ENCODE measurements at regions not wholly inside any gene's neighbourhood (a gene's known extent, or its start where the extent isn't known, plus 50 kb on each side); places are given as distances from the start of the nearest gene placed in this dataset.

DNA sequence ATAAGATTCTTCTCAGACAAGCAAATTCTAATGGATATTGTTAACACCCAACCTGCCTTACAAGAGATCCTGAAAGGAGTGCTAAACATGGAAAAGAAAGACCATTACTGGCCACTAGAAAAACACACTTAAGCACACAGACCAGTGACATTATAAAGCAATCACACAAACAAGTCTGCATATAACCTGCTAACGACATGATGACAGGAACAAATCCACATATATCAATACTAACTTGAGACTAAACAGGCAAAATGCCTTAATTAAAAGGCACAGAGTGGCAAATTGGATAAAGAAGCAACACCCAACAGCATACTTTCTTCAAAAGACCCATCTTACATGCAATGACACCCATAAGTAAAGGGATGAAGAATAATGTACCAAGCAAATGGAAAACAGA is 100.5 kb upstream of the PCDH18 start:
- no peaks in the 10 kb centered on the region for H3K4me1 ChIP-seq
- H3K27ac ChIP-seq: no peak overlapping the region
- H3K9me3 ChIP-seq: no peaks in the 10 kb centered on the region
- TF ChIP-seq POLR2A (IDR thresholded peaks at IDR 0.05): no peak
- TF ChIP-seq, protein P1, sequence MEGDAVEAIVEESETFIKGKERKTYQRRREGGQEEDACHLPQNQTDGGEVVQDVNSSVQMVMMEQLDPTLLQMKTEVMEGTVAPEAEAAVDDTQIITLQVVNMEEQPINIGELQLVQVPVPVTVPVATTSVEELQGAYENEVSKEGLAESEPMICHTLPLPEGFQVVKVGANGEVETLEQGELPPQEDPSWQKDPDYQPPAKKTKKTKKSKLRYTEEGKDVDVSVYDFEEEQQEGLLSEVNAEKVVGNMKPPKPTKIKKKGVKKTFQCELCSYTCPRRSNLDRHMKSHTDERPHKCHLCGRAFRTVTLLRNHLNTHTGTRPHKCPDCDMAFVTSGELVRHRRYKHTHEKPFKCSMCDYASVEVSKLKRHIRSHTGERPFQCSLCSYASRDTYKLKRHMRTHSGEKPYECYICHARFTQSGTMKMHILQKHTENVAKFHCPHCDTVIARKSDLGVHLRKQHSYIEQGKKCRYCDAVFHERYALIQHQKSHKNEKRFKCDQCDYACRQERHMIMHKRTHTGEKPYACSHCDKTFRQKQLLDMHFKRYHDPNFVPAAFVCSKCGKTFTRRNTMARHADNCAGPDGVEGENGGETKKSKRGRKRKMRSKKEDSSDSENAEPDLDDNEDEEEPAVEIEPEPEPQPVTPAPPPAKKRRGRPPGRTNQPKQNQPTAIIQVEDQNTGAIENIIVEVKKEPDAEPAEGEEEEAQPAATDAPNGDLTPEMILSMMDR (IDR thresholded peaks at IDR 0.05): no peak
- H3K27me3 ChIP-seq: no peaks in the 10 kb centered on the region
- H3K36me3 ChIP-seq: no peaks in the 10 kb centered on the region
- DNase-seq: no peak
- no peak overlapping the region for H3K4me3 ChIP-seq

DNA sequence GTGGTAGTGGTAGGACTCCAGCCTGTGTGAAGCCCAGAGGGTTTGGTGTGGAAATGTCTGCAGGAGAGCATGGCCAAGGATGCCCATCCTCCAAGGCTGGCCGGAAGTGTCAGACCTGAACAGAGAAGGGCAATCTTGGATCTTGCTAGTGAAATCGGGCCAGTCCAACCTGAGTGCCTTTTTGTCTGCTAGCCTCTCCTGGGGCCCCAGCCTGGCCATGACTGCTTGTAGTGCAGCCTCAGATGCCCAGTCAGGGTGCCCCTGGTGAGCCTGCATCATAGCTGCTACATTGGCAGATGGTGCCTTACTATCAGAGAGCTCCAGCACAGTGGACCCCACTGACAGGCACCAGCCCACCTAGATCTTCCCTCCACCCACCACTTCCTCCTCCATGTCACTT is 99.3 kb upstream of the PCDH18 start:
- no peak for DNase-seq

DNA sequence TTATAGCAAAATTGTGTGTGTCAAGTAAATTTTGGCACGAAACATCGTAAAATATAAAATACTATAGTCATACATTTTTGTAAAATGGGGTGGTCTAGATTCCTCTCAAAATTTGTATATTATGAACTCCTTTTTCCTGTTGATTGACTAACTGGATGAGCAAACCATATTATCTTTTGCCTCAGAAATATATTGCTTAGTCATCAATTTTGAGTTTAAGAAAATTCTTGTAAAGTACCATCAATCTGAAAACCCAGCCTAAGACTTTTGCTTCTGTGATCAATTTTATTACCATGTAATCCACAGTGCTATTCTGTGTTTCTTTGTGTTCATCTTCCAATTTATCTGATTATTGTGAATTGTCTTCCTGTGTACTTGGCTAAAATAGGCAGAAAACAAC is 98.0 kb upstream of the PCDH18 start:
- H3K4me3 ChIP-seq: no peak overlapping the region
- DNase-seq: no peak
- H3K27me3 ChIP-seq: no peaks in the 10 kb centered on the region
- no peaks in the 10 kb centered on the region for H3K4me1 ChIP-seq
- no peaks in the 10 kb centered on the region for H3K36me3 ChIP-seq
- no peaks in the 10 kb centered on the region for H3K9me3 ChIP-seq
- H3K27ac ChIP-seq: no peak overlapping the region
- TF ChIP-seq, protein P1 (IDR thresholded peaks at IDR 0.05): no peak
- TF ChIP-seq POLR2A (IDR thresholded peaks at IDR 0.05): no peak

More for the DNA sequence above, 99.3 kb upstream of the PCDH18 start:
- Histone ChIP-seq H3K36me3 (no peaks in the 10 kb centered on the region), H3K27ac (no peak overlapping the region), H3K9me3 (no peaks in the 10 kb centered on the region), H3K4me1 (no peaks in the 10 kb centered on the region), H3K4me3 (no peak overlapping the region), H3K27me3 (no peaks in the 10 kb centered on the region)
- TF ChIP-seq POLR2A (IDR thresholded peaks at IDR 0.05): no peak
- TF ChIP-seq, protein P1 (IDR thresholded peaks at IDR 0.05): no peak

DNA sequence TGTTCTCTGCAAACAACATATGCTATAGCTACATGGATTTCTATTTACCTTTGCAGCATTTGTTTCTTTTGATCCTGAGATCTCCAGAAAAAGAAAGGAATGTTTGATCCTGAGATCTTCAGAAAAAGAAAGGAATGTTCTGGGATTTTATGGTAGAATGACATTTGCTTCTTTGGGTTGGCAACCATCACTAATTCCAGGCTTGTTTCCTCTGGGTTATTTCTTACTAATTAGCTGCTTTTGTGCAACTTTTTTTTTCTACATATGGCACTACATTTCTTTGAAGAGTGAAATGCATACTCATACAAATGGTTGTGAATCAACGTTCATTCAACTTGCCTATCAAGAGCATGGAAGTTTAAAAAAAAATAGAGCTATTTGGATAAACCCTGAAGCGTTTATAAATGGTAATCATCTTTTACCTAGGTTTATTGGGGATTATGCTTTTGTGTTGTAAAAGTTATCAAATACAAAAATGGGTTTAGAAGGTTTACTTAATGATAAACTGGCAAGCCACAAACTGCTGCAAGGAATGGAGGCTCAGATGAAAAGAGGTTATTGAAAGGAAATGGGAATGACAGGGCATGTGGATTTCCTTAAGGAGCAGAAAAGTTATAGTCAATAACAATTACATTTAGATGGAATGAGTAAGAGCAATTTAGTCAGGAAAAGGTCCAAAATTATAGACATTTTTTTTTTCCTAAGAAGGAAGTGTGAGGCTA is 95.6 kb upstream of the PCDH18 start:
- Histone ChIP-seq H3K27ac (no peak overlapping the region), H3K36me3 (no peaks in the 10 kb centered on the region), H3K4me1 (no peaks in the 10 kb centered on the region), H3K27me3 (no peaks in the 10 kb centered on the region), H3K4me3 (no peak overlapping the region), H3K9me3 (no peaks in the 10 kb centered on the region)
- TF ChIP-seq, protein P1 (IDR thresholded peaks at IDR 0.05): no peak
- TF ChIP-seq POLR2A (IDR thresholded peaks at IDR 0.05): no peak
- no peak for DNase-seq

DNA sequence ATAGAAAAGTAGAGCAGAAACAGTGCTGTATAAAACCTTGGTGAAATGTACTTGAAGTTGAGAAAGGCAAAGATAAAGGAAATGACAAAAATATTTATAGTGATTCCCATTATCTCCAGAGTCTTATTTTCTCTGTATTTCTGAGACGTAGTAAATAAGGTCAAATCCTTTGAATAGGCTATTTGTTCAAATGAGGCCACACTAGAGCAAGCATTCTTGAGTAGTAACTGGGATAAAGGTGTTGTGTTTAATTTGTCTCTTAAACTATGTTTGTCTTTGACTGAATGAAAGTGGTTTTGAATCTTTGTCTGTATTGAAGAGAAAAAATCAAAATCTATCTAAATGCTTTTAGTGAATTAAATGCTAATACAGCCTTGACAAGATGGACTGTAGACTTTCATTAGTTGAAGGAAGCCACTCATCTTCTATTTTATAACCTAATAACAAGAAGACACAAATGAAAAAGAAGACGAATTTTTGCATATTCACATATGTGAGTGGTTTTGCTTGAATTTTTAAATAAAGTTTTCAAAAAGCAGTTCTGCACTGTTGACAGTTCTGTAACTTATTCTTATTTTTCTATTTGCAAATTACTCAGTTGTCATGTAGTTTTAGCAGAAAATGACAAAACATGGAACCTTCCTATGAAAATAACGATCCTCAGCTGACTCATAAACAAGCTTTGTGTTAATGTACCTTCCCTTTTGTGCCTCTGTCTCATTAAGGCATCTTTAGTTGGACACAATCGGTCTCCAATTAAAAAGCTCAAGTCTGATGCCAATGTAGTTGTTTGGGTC is 94.8 kb upstream of the PCDH18 start:
- no peak overlapping the region for H3K27ac ChIP-seq
- no peak overlapping the region for H3K4me3 ChIP-seq
- H3K36me3 ChIP-seq: no peaks in the 10 kb centered on the region
- H3K27me3 ChIP-seq: no peaks in the 10 kb centered on the region
- H3K4me1 ChIP-seq: no peaks in the 10 kb centered on the region
- TF ChIP-seq POLR2A (IDR thresholded peaks at IDR 0.05): no peak
- TF ChIP-seq, protein P1 (IDR thresholded peaks at IDR 0.05): no peak
- H3K9me3 ChIP-seq: no peaks in the 10 kb centered on the region
- DNase-seq: no peak
